ENCODE measurements at regions not wholly inside any gene's neighbourhood (a gene's known extent, or its start where the extent isn't known, plus 50 kb on each side); places are given as distances from the start of the nearest gene placed in this dataset.

GRCh38 chr2:8371653-8372052 is 310.2 kb upstream of the ID2 start:
- peaks cover 0 to 3% (median 0%) of the 10 kb centered on the region in 4 donors for H3K9me3 ChIP-seq (ENCODE audit: control insufficient read depth in 4 of 4, low read length in 3 of 4)
- TF ChIP-seq HNF4G (IDR thresholded peaks at IDR 0.05) (no peak), TAF1 (conservative IDR thresholded peaks at IDR 0.05) (no peak), JUND (IDR thresholded peaks at IDR 0.05) (peak in 1 of 2 donors; percentile 73), YY1 (IDR thresholded peaks at IDR 0.05) (peak; percentile 71), MAX (IDR thresholded peaks at IDR 0.05) (peak; percentile 47), RAD21 (IDR thresholded peaks at IDR 0.05) (peak; percentile 53 to 56), NR2F2 (IDR thresholded peaks at IDR 0.05) (no peak), FOXA1 (IDR thresholded peaks at IDR 0.05) (no peak), EGR1 (IDR thresholded peaks at IDR 0.05; ENCODE audit: low read depth in 2 of 2) (peak in 1 of 2 donors; percentile 25), RXRA (IDR thresholded peaks at IDR 0.05) (peak; percentile 54 to 83), GABPA (IDR thresholded peaks at IDR 0.05 in 1 of 2, conservative IDR thresholded peaks at IDR 0.05 in 1 of 2) (no peak), REST (IDR thresholded peaks at IDR 0.05) (peak; percentile 35), CTCF (IDR thresholded peaks at IDR 0.05; ENCODE audit: low read depth, low read length, missing input control) (no peak), ATF3 (IDR thresholded peaks at IDR 0.05) (peak; percentile 35), ZBTB33 (IDR thresholded peaks at IDR 0.05) (peak; percentile 43), HNF4A (conservative IDR thresholded peaks at IDR 0.05) (peak; percentile 65 to 82), FOXA2 (IDR thresholded peaks at IDR 0.05) (peak; percentile 70), SP1 (IDR thresholded peaks at IDR 0.05) (peak; percentile 59)
- no peaks in the 10 kb centered on the region for H3K36me3 ChIP-seq (ENCODE audit: control insufficient read depth in 4 of 4, insufficient read depth in 3 of 4, low read depth in 1 of 4, low read length in 3 of 4)
- H3K4me1 ChIP-seq (ENCODE audit: control insufficient read depth in 4 of 4, insufficient read depth in 4 of 4, low read length in 3 of 4) = peaks cover 0 to 13% (median 6%) of the 10 kb centered on the region in 4 donors
- WGBS = 51% methylated on average over 4 of the region's 4 CpGs
- no peak overlapping the region for H3K27ac ChIP-seq (ENCODE audit: low read depth in 1 of 2, low read length in 2 of 2)
- no peak overlapping the region for H3K9ac ChIP-seq (ENCODE audit: low read depth in 1 of 2, low read length in 2 of 2)
- no peak for DNase-seq (ENCODE audit: low spot score)
- no peak overlapping the region for H3K4me3 ChIP-seq (ENCODE audit: low read depth in 1 of 3, low read length in 3 of 3)
- H3K27me3 ChIP-seq (ENCODE audit: control insufficient read depth in 4 of 4, insufficient read depth in 4 of 4, low read length in 3 of 4) = no peaks in the 10 kb centered on the region
